ENCODE measurements at regions not wholly inside any gene's neighbourhood (a gene's known extent, or its start where the extent isn't known, plus 50 kb on each side); places are given as distances from the start of the nearest gene placed in this dataset.

GRCh38 chr10:118394301-118395200, 52.4 kb upstream of the FAM204A start:
- H3K36me3 ChIP-seq (ENCODE audit: insufficient read depth, low read length), result no peaks in the 10 kb centered on the region
- peak overlapping the region; percentile 40; the same call in 1 of the 2 replicates for H3K4me3 ChIP-seq (ENCODE audit: low read length)
- no peaks in the 10 kb centered on the region for H3K79me2 ChIP-seq (ENCODE audit: low read length)
- no peaks in the 10 kb centered on the region for H3K27me3 ChIP-seq (ENCODE audit: low read length)
- DNase-seq, result peak; percentile 50
- H3K4me1 ChIP-seq (ENCODE audit: low read length), result peaks cover 21% of the 10 kb centered on the region
- no peak overlapping the region for H3K27ac ChIP-seq (ENCODE audit: low read length)
- H2AFZ ChIP-seq (ENCODE audit: low read length), result peak overlapping the region; percentile 90
- H3K9ac ChIP-seq (ENCODE audit: low read length), result peak overlapping the region; percentile 22; the same call in 1 of the 2 replicates
- peak overlapping the region; percentile 67 for H3K4me2 ChIP-seq (ENCODE audit: low read depth, low read length, poor library complexity, severe bottlenecking)
- H3K9me3 ChIP-seq (ENCODE audit: low read length), result no peaks in the 10 kb centered on the region
- no peaks in the 10 kb centered on the region for H4K20me1 ChIP-seq (ENCODE audit: insufficient read depth, low read depth, low read length)
- H3K9me2 ChIP-seq (replicated peaks; ENCODE audit: insufficient read depth, low read length), result no peaks in the 10 kb centered on the region

GRCh38 chr10:118392761-118393160, 50.6 kb upstream of the FAM204A start:
- no peaks in the 10 kb centered on the region for H3K79me2 ChIP-seq (ENCODE audit: low read length)
- no peaks in the 10 kb centered on the region for H3K9me2 ChIP-seq (replicated peaks; ENCODE audit: insufficient read depth, low read length)
- H3K9me3 ChIP-seq (ENCODE audit: low read length), result no peaks in the 10 kb centered on the region
- H3K27me3 ChIP-seq (ENCODE audit: low read length), result no peaks in the 10 kb centered on the region
- DNase-seq, result no peak
- H3K27ac ChIP-seq (ENCODE audit: low read length), result no peak overlapping the region
- no peak overlapping the region for H2AFZ ChIP-seq (ENCODE audit: low read length)
- H3K4me1 ChIP-seq (ENCODE audit: low read length), result peaks cover 21% of the 10 kb centered on the region
- H3K4me3 ChIP-seq (ENCODE audit: low read length), result no peak overlapping the region
- H3K4me2 ChIP-seq (ENCODE audit: low read depth, low read length, poor library complexity, severe bottlenecking), result no peak overlapping the region
- H3K9ac ChIP-seq (ENCODE audit: low read length), result no peak overlapping the region
- no peaks in the 10 kb centered on the region for H4K20me1 ChIP-seq (ENCODE audit: insufficient read depth, low read depth, low read length)
- no peaks in the 10 kb centered on the region for H3K36me3 ChIP-seq (ENCODE audit: insufficient read depth, low read length)

Data from Karpas-422 (cell line).